Retinal pigment epithelial cell (primary cell): ENCODE measurements at regions not wholly inside any gene's neighbourhood (a gene's known extent, or its start where the extent isn't known, plus 50 kb on each side); places are given as distances from the start of the nearest gene placed in this dataset.

Experiments
- DNase-seq: peaks from one replicate; pipeline ENCODE4 v3.0.0-alpha.2; 2010; ENCODE audit warnings: low read depth
- H3K4me3 ChIP-seq: 2 replicates; pipeline ENCODE4 v1.5.1; 2011; ENCODE audit warnings: mild to moderate bottlenecking, low read length, control low read depth, moderate library complexity
- TF ChIP-seq, protein P1 (sequence below): conservative IDR thresholded peaks from 2 replicates; pipeline ENCODE4 v1.5.1; 2011; ENCODE audit warnings: low read depth, low read length, control low read depth, inconsistent platforms

DNA sequence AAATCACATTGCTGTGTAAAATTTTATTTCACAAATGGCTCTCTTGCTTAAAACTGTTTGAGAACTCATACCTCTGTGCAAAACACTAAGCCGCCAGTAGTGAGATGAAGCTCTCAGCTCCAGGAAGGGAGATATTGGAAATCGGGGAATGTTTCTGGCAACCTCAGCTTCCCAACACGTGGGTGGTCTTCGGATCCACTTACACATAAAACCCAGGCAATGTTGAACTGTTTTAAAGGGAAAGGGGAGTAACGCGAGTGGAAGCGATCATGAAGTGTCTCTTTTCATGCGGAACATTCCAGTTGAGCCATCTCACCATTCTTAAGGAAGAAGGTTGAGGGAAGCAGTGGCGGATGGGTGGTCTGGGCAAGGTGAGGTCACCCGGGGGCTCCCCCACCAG is 136.8 kb downstream of the ASB1 start:
- TF ChIP-seq, protein P1, sequence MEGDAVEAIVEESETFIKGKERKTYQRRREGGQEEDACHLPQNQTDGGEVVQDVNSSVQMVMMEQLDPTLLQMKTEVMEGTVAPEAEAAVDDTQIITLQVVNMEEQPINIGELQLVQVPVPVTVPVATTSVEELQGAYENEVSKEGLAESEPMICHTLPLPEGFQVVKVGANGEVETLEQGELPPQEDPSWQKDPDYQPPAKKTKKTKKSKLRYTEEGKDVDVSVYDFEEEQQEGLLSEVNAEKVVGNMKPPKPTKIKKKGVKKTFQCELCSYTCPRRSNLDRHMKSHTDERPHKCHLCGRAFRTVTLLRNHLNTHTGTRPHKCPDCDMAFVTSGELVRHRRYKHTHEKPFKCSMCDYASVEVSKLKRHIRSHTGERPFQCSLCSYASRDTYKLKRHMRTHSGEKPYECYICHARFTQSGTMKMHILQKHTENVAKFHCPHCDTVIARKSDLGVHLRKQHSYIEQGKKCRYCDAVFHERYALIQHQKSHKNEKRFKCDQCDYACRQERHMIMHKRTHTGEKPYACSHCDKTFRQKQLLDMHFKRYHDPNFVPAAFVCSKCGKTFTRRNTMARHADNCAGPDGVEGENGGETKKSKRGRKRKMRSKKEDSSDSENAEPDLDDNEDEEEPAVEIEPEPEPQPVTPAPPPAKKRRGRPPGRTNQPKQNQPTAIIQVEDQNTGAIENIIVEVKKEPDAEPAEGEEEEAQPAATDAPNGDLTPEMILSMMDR, result no peak
- DNase-seq, result no peak
- H3K4me3 ChIP-seq, result no peak overlapping the region

DNA sequence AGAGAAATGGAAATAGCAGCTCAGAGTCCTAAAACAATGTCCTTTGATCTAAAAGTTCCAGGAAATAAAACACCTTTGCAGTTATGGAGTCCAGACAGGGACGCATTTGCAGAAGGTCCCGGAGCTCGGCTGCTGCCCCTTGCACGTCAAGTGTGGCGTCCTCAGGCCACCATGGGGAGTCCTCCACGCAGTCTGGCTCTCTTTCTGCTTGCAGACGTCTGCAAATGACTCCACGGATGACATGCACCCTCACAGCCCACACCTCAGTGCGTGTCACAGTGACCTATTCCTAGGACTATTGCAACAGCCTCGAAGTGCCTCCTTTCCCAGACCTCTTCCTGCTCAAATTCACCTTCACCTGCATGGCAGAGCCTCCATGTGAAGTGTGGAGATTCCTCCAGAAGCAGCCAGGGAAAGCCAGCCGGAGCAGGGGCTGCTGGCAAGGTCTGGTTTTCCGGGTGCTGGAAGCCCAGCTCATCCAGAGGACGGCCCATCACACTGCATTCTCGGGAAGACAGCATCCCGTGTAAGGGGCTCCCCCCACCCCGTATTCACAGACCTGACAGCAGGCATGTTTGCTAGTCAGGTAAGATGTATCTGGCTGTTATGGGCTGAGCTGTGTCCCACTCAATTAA is 137.7 kb downstream of the ASB1 start:
- no peak for DNase-seq
- H3K4me3 ChIP-seq, result no peak overlapping the region
- TF ChIP-seq, protein P1, result no peak

DNA sequence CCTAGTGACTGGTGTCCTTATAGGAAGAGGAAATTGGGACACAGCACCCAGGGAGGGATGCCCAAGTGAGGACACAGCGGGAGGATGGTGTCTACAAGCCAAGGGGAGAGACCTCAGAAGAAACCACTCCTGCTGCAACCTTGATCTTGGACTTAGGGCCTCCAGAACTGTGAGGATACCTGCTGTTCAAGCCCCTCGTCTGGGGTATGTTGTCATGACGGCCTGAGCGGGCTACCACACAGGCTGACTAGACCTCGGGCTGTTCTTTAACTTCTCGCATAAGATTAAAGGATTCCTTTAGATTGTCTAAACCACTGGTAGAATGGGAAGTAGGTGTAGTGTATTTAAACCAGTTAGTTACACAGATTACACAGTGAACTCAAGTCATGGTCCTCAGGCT is 138.3 kb downstream of the ASB1 start:
- no peak for DNase-seq
- TF ChIP-seq, protein P1, result no peak
- H3K4me3 ChIP-seq, result no peak overlapping the region

DNA sequence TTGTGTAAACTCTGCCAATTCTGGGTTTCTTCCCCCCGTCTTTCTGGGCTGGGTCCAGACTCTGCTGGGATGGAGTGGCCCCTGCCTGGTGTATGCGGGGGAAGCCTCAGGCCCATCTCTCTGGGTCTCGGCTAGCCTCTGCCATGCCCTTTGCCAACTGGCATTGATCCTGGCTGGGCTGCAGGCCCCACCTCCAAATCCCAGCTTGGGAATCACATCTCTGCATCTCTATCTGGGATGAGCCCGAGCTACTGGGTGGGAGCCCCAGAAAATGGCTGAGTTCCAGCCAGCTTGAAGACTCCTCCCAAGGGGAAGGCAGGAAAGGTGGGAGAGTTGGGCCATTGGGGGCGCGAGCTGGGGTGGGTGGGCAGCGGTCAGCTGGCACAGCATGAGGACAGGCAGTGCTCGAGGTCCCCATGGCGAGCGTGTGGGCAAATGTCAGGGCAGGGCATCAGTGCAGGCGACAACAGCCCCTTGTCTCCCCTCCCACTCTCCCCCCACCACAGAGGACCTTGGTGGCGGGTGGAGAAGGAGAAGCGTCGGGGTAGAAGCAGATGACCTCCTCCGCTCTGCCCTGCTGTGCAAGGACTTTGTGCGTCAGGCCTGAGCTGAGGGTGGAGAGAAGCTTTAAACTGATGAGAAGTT is 139.4 kb downstream of the ASB1 start:
- no peak overlapping the region for H3K4me3 ChIP-seq
- TF ChIP-seq, protein P1, result no peak
- no peak for DNase-seq

DNA sequence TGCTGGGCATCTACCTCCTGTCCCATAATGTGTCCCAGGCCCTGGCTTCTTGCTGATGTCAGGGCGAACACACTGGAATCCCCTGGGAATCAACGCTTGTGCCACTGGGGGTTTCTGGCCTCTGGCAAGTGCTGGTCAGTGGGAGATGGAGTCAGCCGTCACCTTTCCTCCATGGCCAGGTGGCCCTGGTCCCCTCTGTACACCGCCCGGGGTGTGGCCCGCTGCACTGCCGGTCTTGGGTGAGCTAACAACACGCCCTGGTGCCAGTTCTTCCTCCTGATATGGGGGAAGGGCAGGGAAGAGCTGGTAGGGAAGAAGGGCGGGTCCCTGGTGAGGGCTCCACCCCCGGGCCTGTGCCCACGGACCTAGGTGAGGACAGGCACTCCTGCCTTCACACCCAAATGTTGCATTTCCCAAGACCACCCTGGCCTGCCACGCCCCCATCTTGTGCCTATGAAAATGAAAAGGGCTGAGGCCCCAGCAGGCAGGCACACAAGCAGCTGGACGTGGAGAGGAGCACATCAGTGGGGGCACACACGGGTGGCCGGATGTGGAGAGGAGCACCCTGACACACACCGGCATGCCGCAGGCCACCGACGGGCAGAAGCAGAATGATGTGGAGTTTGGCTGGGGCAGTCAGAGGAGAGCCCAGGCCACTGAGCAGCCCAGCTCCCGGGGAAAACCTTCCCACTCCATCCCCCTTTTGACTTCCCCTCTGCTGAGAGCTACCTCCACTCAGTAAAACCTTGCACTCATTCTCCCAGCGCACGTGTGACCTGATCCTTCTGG is 140.5 kb downstream of the ASB1 start:
- H3K4me3 ChIP-seq, result no peak overlapping the region
- no peak for DNase-seq
- TF ChIP-seq, protein P1, result no peak

DNA sequence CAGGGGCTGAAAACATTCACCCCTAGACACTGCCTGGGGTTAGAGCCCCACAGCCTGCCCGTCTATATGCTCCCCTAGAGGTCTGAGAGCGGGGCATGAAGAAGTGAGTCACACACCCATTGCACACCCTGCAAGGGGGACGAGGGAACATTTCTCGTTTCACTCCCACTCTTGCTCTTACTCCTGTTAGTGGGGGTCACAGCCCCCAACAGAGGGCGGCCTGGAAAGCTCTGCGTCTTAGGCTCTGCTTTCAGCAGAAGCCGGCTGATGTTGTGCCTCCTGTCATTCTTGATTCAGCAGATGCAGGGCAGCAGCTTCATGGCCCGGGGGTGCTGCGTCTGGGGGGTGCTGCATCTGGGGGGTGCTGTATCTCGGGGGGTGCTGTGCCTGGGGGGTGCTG is 141.3 kb downstream of the ASB1 start:
- H3K4me3 ChIP-seq, result no peak overlapping the region
- TF ChIP-seq, protein P1, result no peak
- no peak for DNase-seq
